Body of pancreas (tissue), 4 donors: ENCODE measurements at regions not wholly inside any gene's neighbourhood (a gene's known extent, or its start where the extent isn't known, plus 50 kb on each side); places are given as distances from the start of the nearest gene placed in this dataset.

Experiments used
- POLR2A ChIP-seq, 3 donors: fragments of 450-650 bp; IDR thresholded peaks; one replicate each; pipeline ENCODE4 v1.6.1; 2016; ENCODE audit warnings: antibody characterized with exemption in 3 of 3, mild to moderate bottlenecking in 2 of 3
- TF ChIP-seq, protein P1 (sequence below), 7 experiments: fragments of 450-650 bp in 4 of 7; fragments of 200-600 bp in 3 of 7; sonication (generic) in 3 of 7; IDR thresholded peaks; one replicate each; pipeline ENCODE4 v1.5.1; 2016 to 2019; ENCODE audit warnings: antibody characterized with exemption in 7 of 7

DNA sequence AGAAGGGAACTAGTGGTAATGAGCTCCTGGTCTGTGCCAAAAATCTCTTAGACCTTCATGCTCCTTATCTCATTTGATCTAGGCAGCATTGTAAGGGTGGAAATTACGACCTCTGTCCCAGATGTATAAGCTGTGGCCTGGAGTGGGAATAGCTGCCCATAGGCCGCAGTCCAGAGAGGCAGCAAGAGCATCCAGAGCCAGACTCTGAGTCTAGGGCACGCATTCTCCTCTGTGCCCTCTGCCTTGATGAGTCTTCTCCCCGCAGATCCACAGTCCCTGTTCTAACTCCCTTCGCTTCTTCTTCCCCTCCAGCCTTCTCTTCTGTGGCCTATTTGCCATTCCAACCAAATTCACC, 304.6 kb downstream of the MYCN start:
- TF ChIP-seq, protein P1, sequence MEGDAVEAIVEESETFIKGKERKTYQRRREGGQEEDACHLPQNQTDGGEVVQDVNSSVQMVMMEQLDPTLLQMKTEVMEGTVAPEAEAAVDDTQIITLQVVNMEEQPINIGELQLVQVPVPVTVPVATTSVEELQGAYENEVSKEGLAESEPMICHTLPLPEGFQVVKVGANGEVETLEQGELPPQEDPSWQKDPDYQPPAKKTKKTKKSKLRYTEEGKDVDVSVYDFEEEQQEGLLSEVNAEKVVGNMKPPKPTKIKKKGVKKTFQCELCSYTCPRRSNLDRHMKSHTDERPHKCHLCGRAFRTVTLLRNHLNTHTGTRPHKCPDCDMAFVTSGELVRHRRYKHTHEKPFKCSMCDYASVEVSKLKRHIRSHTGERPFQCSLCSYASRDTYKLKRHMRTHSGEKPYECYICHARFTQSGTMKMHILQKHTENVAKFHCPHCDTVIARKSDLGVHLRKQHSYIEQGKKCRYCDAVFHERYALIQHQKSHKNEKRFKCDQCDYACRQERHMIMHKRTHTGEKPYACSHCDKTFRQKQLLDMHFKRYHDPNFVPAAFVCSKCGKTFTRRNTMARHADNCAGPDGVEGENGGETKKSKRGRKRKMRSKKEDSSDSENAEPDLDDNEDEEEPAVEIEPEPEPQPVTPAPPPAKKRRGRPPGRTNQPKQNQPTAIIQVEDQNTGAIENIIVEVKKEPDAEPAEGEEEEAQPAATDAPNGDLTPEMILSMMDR (IDR thresholded peaks at IDR 0.05) = no peak
- TF ChIP-seq POLR2A (IDR thresholded peaks at IDR 0.05) = no peak
